IMR-90 (cell line): ENCODE measurements at regions not wholly inside any gene's neighbourhood (a gene's known extent, or its start where the extent isn't known, plus 50 kb on each side); places are given as distances from the start of the nearest gene placed in this dataset.

Experiments
- ATAC-seq: fragments of 200-7000 bp; cut with Tn5 transposase; 2 replicates; pipeline ENCODE4 v1.9.1; 2020; ENCODE audit warnings: low read depth, mild to moderate bottlenecking, moderate library complexity
- BruUV-seq: library from RNA; stranded (reverse); fragments of 400-500 nt; replicated peaks from 2 replicates; lab custom pipeline; 2021; lab: Mats Ljungman, UMichigan
- CTCF ChIA-PET: fragments of 300-600 bp; formaldehyde crosslinking; extraction: SDS; loops from one replicate; lab custom pipeline; 2021; ENCODE audit warnings: antibody characterized with exemption; lab: Yijun Ruan, JAX
- POLR2A ChIA-PET: fragments of 300-600 bp; sonication (Branson Sonifier 250); formaldehyde crosslinking; loops from one replicate; lab custom pipeline; 2022; ENCODE audit warnings: antibody characterized with exemption; ENCODE audit not compliant: unreplicated experiment; lab: Charles Lee
- DNase-seq: peaks from one replicate; pipeline ENCODE4 v3.0.0; 2013
- H2AFZ ChIP-seq: replicated peaks from 2 replicates; pipeline ENCODE3; 2013; ENCODE audit warnings: low read length, mild to moderate bottlenecking; ENCODE audit not compliant: poor library complexity
- H2AK5ac ChIP-seq: 2 replicates; pipeline ENCODE4 v1.6.1; 2013; ENCODE audit warnings: low read depth, low read length, inconsistent platforms
- H2AK9ac ChIP-seq: replicated peaks from 2 replicates; pipeline ENCODE3; 2013; ENCODE audit warnings: mild to moderate bottlenecking, low read depth, low read length, moderate library complexity; ENCODE audit not compliant: poor library complexity
- H2BK120ac ChIP-seq: 2 replicates; pipeline ENCODE4 v1.6.1; 2013; ENCODE audit warnings: low read depth, low read length, inconsistent platforms
- H2BK15ac ChIP-seq: 3 replicates; pipeline ENCODE4 v1.6.1; 2013; ENCODE audit warnings: low read depth, low read length, inconsistent platforms
- H2BK20ac ChIP-seq: 2 replicates; pipeline ENCODE4 v1.6.1; 2013; ENCODE audit warnings: low read depth, mild to moderate bottlenecking, inconsistent platforms, low read length, moderate library complexity
- H2BK5ac ChIP-seq: 2 replicates; pipeline ENCODE4 v1.6.1; 2013; ENCODE audit warnings: mild to moderate bottlenecking, low read depth, low read length, inconsistent platforms; ENCODE audit not compliant: poor library complexity, severe bottlenecking
- H3K14ac ChIP-seq: replicated peaks from 2 replicates; pipeline ENCODE4 v1.6.1; 2013; ENCODE audit warnings: low read depth, low read length, inconsistent platforms
- H3K18ac ChIP-seq: 2 replicates; pipeline ENCODE4 v1.6.1; 2013; ENCODE audit warnings: low read depth, low read length, control low read depth
- H3K23ac ChIP-seq: 2 replicates; pipeline ENCODE4 v1.6.1; 2013; ENCODE audit warnings: low read depth, low read length, inconsistent platforms
- H3K27ac ChIP-seq: 2 replicates; pipeline ENCODE4 v1.5.1; 2013; ENCODE audit warnings: mild to moderate bottlenecking, control low read depth, low read length; ENCODE audit not compliant: insufficient read depth
- H3K27me3 ChIP-seq: 2 replicates; pipeline ENCODE4 v1.6.1; 2013; ENCODE audit warnings: low read length; ENCODE audit not compliant: control insufficient read depth, insufficient read depth
- H3K36me3 ChIP-seq: 2 replicates; pipeline ENCODE4 v1.6.1; 2013; ENCODE audit warnings: low read length, mixed read lengths; ENCODE audit not compliant: control insufficient read depth, insufficient read depth
- H3K4ac ChIP-seq: 2 replicates; pipeline ENCODE4 v1.6.1; 2013; ENCODE audit warnings: low read depth, low read length, inconsistent platforms
- H3K4me1 ChIP-seq: 2 replicates; pipeline ENCODE4 v1.6.1; 2013; ENCODE audit warnings: low read length, mixed read lengths; ENCODE audit not compliant: control insufficient read depth, insufficient read depth
- H3K4me2 ChIP-seq: 2 replicates; pipeline ENCODE4 v1.6.1; 2013; ENCODE audit warnings: low read depth, mild to moderate bottlenecking, control low read depth, low read length, moderate library complexity
- H3K4me3 ChIP-seq: 2 replicates; pipeline ENCODE4 v1.5.1; 2013; ENCODE audit warnings: low read depth, mild to moderate bottlenecking, control low read depth, low read length, moderate library complexity; ENCODE audit not compliant: insufficient read depth
- H3K56ac ChIP-seq: 2 replicates; pipeline ENCODE4 v1.6.1; 2013; ENCODE audit warnings: low read length, inconsistent platforms; ENCODE audit not compliant: insufficient read depth; ENCODE audit errors: extremely low read depth
- H3K79me1 ChIP-seq, 2 experiments: 2 replicates each; pipeline ENCODE4 v1.6.1; 2013; ENCODE audit warnings: low read length in 2 of 2, inconsistent platforms in 1 of 2, low read depth in 1 of 2
- H3K9ac ChIP-seq: 2 replicates; pipeline ENCODE4 v1.6.1; 2013; ENCODE audit warnings: low read depth, low read length, control low read depth
- H3K9me1 ChIP-seq: 2 replicates; pipeline ENCODE4 v1.6.1; 2013; ENCODE audit warnings: low read length, inconsistent platforms; ENCODE audit not compliant: insufficient read depth
- H3K9me3 ChIP-seq: 2 replicates; pipeline ENCODE4 v1.6.1; 2013; ENCODE audit warnings: low read length; ENCODE audit not compliant: control insufficient read depth, insufficient read depth
- H4K20me1 ChIP-seq: 2 replicates; pipeline ENCODE4 v1.6.1; 2013; ENCODE audit warnings: low read length, inconsistent platforms; ENCODE audit not compliant: insufficient read depth
- H4K5ac ChIP-seq: 2 replicates; pipeline ENCODE4 v1.6.1; 2013; ENCODE audit warnings: mild to moderate bottlenecking, low read depth, low read length, control low read depth
- H4K8ac ChIP-seq, 2 experiments: 2 replicates each; pipeline ENCODE4 v1.6.1; 2013; ENCODE audit warnings: low read depth in 2 of 2, low read length in 2 of 2, control low read depth in 1 of 2, inconsistent platforms in 1 of 2
- H4K91ac ChIP-seq: 2 replicates; pipeline ENCODE4 v1.6.1; 2013; ENCODE audit warnings: low read depth, low read length, inconsistent platforms; ENCODE audit not compliant: insufficient read depth
- CEBPB ChIP-seq: IDR thresholded peaks from 2 replicates; pipeline ENCODE4 v1.6.1; 2012; ENCODE audit warnings: low read depth, low read length, improper control_type of control experiment
- CHD1 ChIP-seq: IDR thresholded peaks from 2 replicates; pipeline ENCODE4 v1.6.1; 2012; ENCODE audit warnings: low read depth, low read length, improper control_type of control experiment
- CTCF ChIP-seq: conservative IDR thresholded peaks from 2 replicates; pipeline ENCODE4 v1.5.1; 2012; ENCODE audit warnings: mild to moderate bottlenecking, low read depth, low read length, improper control_type of control experiment
- MAZ ChIP-seq: IDR thresholded peaks from 2 replicates; pipeline ENCODE4 v1.6.1; 2012; ENCODE audit warnings: low read depth, mild to moderate bottlenecking, low read length, improper control_type of control experiment, moderate library complexity, borderline replicate concordance
- MXI1 ChIP-seq: IDR thresholded peaks from 2 replicates; pipeline ENCODE4 v1.6.1; 2012; ENCODE audit warnings: low read depth, mild to moderate bottlenecking, low read length, moderate library complexity, borderline replicate concordance
- NFE2L2 ChIP-seq: fragments of 150-350 bp; IDR thresholded peaks from 2 replicates; pipeline ENCODE4 v1.6.1; 2016; ENCODE audit warnings: low read depth, mild to moderate bottlenecking, low read length
- POLR2A ChIP-seq: IDR thresholded peaks from 2 replicates; pipeline ENCODE4 v1.6.1; 2012; ENCODE audit warnings: mild to moderate bottlenecking, low read depth, low read length
- RCOR1 ChIP-seq: IDR thresholded peaks from 2 replicates; pipeline ENCODE4 v1.6.1; 2012; ENCODE audit warnings: mild to moderate bottlenecking, low read length, improper control_type of control experiment; ENCODE audit not compliant: insufficient replicate concordance
- RFX5 ChIP-seq: IDR thresholded peaks from 2 replicates; pipeline ENCODE4 v1.8.0; 2012; ENCODE audit warnings: low read depth, mild to moderate bottlenecking, low read length, moderate library complexity
- SMC3 ChIP-seq: fragments of 150-350 bp; IDR thresholded peaks from 2 replicates; pipeline ENCODE4 v1.6.1; 2016; ENCODE audit warnings: low read depth, mild to moderate bottlenecking, antibody characterized with exemption, low read length, moderate library complexity
- WGBS, 2 experiments: methylation state at CpG; one replicate each; pipeline versions ENCODE4 v1.1.5 to v1.1.7; 2013; ENCODE audit warnings: missing lambda C conversion rate in 2 of 2; ENCODE audit not compliant: insufficient read length in 1 of 2; ENCODE audit errors: extremely low coverage in 2 of 2; 5-methylcytosine and 5-hydroxymethylcytosine counted together
- dilution Hi-C: fragments of 300-500 bp; cut with HindIII; formaldehyde crosslinking; loops from one replicate; pipeline ENCODE4 v1.14.3; 2018; ENCODE audit warnings: low sequenced_read_pairs; ENCODE audit not compliant: unreplicated experiment
- in situ Hi-C: fragments of 300-500 bp; cut with MboI; formaldehyde crosslinking; loops from 3 replicates; pipeline ENCODE4 v1.14.3; 2019; ENCODE audit warnings: low sequenced_read_pairs, inconsistent platforms, mixed read lengths
- intact Hi-C: fragments of 100-400 bp; cut with micrococcal nuclease; formaldehyde crosslinking; loops from 2 replicates; pipeline ENCODE4 v1.10.0; 2022

- Histone ChIP-seq H3K56ac (no peak overlapping the region), H3K14ac (no peak overlapping the region), H3K4me2 (no peak overlapping the region), H2AK5ac (no peak overlapping the region), H4K91ac (no peak overlapping the region), H3K4me3 (no peak overlapping the region), H2BK5ac (no peak overlapping the region), H4K5ac (no peak overlapping the region), H2BK20ac (no peak overlapping the region), H3K4me1 (no peaks in the 10 kb centered on the region), H3K9me3 (peaks cover 10% of the 10 kb centered on the region), H3K27ac (no peak overlapping the region), H4K20me1 (no peaks in the 10 kb centered on the region), H3K23ac (no peak overlapping the region), H3K9me1 (no peaks in the 10 kb centered on the region), H3K4ac (no peak overlapping the region), H3K36me3 (peaks cover 2% of the 10 kb centered on the region; the same call in 1 of the 2 replicates), H2AK9ac (no peak overlapping the region), H2BK120ac (no peak overlapping the region), H4K8ac (no peak overlapping the region), H3K9ac (no peak overlapping the region), H3K18ac (no peak overlapping the region), H3K79me1 (no peaks in the 10 kb centered on the region), H3K27me3 (no peaks in the 10 kb centered on the region), H2AFZ (no peak overlapping the region), H2BK15ac (no peak overlapping the region)
- TF ChIP-seq NFE2L2 (no peak), RCOR1 (no peak), RFX5 (no peak), CHD1 (no peak), MAZ (no peak), SMC3 (no peak), CTCF (no peak), MXI1 (no peak), CEBPB (no peak), POLR2A (no peak)
- intact Hi-C loops (no loop called here), dilution Hi-C loops (no loop called here), in situ Hi-C loops (no loop called here)
- no peak for DNase-seq
- WGBS, 2 experiments, result no CpG with 5 or more reads among the region's 6 CpGs
- CTCF ChIA-PET, result no interaction called here
- ATAC-seq, result no peak
- POLR2A ChIA-PET, result interaction anchor here (0.6 kb wide), 1 partner anchor 178 kb away, joined by 4 read pairs; no protein-coding TSS in a partner anchor
- BruUV-seq, result no TSS peak
Measured at GRCh38 chr11:70489276-70489675, 90.9 kb downstream of the CTTN start.
